ENCODE measurements at regions not wholly inside any gene's neighbourhood (a gene's known extent, or its start where the extent isn't known, plus 50 kb on each side); places are given as distances from the start of the nearest gene placed in this dataset.
"Not testable (repeated sequence)": the region's sequence is repeated elsewhere in the genome, so short reads cannot be mapped to it uniquely, and the experiment has no call there.

DNA sequence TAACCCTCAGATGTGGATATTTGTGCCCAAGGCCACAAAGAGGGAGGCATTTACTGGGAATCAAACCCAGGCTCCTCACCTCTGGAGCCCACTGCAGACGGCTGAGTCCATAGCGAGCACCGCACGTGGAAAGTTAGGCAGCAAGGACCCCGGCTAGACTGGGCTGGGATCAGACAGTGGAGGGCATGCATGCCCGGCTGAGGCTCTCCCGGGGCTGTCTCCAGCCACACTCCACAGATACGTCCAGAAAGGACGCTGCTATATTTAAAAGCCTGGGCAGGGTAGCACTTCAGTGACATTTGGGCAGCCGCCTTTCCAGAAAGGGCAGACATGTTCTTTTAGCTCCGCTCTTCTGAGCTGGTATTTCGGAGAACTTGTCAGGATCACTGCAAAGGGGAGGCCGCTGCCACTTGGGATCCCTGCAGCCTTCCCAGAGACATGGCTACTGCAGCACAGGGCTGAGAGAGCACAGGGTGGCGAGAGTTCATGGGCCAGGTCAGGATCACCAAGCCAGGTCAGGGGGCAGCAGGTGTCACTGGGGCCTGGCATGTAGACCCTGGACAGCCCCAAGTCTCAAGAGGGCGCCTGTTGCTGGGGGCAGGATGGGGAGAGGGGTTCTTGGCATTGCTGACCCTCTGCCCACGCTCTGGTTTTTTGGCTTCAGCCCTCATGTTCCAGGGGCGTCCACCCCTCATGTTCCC, 121.7 kb downstream of the PHETA1 start:
- no peak for DNase-seq

DNA sequence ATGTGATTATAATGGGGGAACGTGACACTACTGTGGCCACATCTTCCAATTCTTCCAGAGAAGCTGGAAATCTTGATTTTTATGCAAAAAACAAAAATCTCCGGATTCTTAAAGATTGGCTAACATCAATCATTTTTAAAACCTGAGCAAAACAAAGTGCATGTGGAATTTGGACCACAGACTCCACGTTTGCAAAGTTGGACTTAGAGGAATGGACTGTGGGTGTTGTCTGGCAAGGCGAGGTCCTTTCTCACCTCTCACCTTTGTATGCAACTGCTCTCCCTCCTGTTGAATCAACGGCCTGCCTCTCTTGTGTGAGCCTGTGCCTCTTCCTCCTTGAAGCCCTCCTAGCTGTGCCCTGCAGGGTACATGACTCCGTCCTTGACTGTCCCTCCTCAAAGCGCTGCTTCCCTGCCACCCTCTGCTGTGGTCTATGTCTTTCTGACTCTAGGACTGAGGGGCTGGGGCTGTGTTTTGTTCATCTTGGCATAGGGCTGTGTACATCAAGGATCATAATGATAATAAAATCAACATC, 122.4 kb downstream of the PHETA1 start:
- DNase-seq = no peak

DNA sequence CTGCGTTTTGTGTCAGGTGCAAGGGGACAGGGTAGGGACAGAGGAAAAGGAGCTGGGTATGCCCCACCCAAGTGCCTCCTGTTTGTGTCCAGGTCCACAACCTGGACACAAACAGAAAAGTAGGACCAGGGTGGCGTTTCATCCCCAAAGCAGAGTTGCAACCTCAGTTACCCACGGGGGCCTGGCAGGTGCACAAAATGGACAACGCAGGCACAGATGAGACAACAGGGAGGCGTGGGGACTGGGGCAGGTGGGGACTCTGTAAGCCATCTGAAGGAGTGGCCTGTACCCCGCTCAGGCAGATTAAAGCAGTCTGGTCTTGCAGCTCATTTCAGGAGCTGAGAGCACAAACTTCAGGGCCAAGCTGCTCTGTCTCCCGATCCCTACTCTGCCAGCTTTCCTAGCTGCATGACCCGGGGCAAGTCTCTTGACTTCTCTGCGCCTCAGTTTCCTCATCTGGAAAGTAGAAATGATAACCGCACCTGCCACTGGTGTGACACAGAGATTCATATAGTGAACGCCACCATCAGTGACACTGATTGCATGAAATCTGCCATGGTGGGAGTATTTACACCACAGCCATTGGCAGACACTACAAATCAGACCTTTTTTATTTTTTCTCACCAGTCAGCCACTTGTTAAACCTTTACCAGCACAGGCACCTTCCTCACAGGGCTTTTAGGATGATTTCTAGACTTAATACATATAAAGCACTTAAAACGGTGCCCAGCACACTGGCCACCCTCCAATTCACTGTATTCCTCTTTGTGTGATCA, 123.0 kb downstream of the PHETA1 start:
- DNase-seq = no peak

DNA sequence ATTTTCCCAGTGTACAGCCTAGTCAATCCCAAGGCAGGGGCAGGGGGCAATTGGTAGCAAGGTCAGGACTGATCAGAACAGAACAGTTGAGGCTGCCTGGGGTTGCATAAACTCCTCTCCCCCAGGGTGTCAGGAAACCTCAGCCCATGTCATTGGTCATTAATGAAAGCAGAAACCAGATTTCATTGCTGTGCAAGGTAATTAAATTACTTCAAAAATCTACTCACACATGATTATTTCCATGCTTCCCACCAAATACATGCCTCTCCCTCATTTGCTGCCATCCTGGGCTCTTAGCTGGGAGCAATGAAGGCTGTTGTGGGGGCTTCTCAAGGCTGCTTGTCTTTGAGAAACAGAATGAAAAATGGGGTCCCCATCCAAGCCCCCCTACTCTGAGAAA, 124.2 kb downstream of the PHETA1 start:
- DNase-seq = no peak

DNA sequence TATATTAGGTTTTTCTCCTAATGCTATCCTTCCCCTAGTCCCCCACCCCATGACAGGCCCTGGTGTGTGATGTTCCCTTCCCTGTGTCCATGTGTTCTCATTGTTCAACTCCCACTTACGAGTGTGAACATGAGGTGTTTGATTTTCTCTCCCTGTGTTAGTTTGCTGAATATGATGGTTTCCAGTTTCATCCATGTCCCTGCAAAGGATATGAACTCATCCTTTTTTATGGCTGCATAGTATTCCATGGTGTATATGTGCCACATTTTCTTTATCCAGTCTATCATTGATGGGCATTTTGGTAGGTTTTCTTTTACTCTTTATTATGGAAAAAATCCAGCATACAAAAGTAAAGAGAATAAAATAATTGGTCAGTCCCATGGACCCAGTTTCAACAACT, 126.1 kb downstream of the PHETA1 start:
- DNase-seq = not testable (repeated sequence)

DNA sequence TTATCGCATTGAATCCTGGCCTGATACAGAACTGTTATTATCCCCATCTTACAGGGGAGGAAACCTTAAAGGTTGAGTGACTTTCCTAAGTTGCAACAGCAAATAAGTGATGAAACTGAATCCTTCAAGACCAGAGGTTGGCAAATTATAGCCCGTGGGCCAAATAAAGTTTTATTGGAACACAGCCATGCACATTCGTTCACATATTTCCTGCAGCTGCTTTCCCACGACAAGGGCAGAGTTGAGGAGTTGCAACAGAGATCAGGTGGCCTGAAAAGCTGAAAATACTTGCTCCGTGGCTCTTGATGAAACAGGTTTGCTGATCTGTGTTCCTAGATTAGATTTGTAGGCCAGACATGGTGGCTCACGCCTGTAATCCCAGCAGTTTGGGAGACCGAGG, 126.7 kb downstream of the PHETA1 start:
- no peak for DNase-seq

DNA sequence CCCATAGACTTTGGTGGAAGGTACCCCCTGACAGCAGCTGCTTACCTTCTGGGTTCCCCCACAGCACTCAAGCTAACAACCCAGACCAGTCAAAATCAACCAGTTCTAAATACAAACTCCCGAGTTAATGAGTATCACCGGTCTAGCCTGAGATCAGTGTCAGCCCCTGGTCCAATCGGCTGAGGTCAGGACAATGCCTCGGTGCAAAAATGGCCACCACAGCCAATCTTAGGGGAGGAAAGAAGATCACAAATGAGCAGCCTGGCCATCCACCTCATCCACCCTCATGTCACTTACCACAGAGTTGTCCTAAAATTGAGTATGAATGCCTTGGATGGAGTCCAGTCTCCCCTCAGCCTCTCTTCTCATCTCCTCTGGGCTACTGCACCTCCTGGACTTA, 128.5 kb downstream of the PHETA1 start:
- DNase-seq = no peak

DNA sequence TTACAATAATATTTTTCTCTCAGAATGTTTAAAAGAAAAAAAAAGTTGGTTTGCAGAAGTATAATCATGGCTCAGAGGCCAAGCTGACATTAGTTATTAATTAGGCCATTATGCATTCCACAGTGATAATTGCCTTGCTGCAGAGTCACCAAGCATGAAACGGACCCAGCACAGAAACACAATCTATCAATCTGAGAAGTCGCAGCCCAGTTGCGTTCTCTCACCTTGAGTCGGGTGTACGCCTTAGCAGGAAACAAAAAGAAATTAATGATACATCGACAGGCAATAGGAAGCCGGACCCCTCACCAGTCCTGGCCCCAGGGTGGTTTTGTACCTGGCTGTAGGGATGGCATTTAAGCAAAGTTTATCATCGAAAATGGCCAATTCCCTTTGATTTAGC, 129.7 kb downstream of the PHETA1 start:
- no peak for DNase-seq

DNA sequence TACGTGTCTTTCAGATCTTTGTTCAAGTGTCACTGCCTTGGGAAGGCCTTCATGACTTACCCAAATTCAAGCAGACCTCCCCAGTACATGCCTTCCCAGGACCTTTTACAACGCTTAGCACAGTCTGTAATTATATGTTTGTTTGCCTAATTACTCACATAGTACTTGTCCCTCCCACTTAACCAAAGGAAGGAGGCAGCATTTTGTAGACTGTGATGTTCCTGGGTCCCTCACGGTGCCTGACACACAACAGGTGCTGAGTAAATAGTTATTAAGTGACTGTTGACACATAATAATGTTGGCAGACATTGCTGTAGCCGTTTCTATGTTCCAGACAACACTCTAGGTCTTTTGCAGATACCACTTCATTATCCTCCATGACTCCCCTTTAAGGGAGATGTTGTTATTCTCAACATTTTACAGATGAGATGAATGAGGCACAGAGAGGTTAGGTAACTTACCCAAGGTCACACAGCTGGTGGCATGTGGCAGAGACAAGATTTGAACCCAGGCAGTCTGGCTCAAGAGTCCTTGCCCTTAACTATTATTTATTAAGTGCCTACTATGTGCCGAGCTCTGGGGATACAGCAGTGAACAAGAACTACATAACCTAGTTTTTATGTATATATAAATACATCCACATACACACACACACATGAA, 130.7 kb downstream of the PHETA1 start:
- no peak for DNase-seq

DNA sequence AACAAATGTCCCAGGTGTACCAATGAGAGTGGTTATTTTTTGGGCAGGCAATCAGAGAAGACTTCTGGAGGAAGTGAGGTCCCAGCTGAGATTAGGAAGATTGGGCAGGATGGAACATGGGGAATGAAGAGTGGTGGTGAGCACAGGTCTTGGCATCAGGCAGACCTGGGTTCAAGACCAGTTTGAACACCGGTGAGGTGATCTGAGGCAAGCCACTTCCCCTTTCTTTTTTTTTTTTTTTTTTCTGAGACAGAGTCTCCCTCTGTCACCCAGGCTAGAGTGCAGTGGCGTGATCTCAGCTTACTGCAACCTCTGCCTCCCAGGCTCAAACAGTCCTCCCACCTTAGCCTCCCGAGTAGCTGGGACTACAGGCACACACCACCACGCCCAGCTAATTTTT, 134.4 kb downstream of the PHETA1 start:
- not testable (repeated sequence) for DNase-seq

DNA sequence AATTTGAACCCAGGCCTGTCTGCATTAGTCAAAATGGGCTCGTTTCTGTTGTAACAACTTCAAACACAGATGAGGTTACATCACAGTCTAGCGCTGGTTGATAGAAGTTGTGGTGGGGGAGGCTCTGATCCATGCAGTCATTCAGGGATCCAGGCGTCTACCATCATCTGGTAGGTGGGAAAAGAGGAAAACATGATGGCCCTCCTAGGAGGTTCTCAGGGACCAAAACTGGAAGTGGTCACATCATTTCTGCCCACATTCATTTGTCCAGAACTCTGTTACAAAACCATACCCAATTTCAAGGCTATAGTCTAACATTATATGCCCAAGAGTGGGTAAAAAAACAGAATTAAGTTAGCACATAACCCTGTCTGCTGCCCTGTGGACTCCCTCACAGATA, 135.1 kb downstream of the PHETA1 start:
- DNase-seq = no peak

DNA sequence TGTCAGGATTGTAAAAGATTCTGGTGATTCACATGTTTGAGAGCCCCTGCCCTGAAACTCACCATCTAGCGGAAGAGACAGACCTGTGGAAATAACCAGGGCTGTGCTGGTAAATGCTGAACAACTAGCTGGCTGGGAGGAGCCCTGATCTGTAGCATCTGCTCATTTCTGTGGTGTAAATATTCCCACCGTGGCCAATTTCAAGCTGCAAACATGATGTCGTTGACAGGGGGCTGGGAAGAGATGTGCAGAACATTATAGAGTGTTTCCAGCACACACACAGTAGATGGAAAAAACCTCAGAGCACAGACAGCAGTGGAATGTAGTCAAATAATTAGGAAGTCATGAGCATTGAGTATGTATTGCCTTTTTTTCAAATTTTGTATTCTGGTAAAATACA, 138.2 kb downstream of the PHETA1 start:
- no peak for DNase-seq

DNA sequence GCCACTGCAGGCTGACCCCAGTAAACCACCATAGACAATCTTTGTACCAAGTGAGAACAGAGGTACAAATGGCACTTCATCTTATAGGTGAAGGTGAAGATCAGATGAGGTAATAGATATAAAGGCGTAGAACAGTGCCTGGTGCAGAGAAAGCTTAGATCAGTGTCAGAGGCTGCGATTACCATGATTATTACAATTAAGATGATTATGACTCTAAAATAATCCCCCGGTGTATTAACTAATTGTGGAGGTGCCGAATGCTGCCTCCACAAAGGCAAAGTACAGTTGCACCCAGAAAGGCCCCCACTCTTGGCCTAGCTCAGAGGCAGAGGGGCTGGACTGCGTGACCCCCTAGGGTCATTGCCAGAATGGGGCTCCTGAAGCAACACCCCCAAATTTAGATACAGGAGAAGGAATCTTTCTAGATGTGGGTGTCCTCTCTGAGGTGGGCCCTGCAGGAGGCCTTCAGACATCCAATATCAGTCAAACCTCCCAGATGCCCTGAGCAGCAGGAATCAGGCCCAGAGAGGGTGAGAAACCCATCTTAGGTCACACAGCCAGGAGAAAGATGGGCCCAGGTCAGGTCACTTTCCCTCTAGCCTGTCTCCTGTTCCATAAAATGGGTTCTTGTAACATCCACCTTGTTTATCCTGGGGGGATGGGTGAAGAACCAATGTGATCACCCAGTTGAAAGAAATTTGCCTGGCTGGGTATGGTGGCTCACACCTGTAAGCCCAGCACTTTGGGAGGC, 139.8 kb downstream of the PHETA1 start:
- DNase-seq = no peak

DNA sequence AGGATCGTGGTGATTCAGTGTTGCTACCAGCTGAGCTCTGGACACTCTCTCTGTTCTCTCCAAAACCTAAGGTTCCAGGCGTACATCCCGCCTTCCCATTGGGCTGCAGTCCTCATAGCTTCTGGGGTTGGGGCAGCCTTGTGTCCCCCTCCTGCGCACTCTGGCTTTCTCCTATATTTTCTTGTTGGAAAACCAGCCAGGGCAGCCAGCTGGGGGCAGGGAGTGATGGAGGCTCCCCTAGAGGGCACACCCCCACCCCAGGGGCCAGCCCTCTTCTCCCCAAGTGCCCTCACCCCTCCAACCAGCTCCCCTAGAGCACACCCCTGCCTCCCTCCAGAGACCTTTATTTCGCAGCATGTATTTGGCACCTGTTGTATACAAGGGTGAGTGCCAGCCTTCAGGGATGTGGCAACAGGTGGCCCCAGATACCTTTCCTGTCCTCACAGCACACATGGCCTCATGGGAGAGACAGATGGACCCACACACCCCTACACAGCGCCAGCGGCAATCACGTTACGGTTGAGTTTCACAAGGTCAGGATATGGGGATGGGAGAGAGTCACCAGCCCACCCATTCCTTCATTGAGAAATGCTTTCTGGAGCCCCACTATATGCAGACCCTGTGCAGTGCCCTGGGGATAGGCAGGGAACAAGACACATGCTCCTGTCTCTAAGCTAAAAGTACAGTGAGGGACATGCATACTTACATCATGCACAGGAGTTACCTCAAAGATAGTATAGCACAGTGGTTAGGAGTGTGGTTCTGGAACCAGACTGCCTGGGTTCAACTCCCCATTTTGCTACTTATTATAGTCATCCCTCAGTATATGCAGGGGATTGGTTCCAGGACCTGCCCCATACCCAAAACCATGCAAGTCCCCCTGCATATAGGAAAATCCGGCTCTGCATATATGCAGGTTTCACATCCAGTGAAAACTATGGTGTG, 141.1 kb downstream of the PHETA1 start:
- no peak for DNase-seq

DNA sequence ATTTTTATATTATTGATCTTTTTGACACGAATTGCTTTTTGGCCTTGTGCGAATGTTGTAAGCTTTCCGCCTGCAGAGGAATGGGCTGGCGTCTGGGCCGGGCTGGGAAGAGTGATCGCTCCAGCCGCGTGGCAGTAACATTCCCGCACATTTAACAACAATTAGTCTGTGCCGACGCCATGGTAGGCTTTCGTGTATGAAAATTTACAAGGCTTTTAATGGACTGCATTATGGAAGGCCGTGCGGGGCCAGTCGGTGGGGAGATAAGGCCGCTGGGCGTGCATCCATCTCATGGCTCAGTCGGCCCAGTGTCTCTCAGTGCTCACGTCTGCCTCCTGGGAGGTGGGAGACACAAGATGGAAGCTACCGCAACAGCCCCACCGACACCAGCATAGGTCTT, 142.2 kb downstream of the PHETA1 start:
- DNase-seq = no peak

DNA sequence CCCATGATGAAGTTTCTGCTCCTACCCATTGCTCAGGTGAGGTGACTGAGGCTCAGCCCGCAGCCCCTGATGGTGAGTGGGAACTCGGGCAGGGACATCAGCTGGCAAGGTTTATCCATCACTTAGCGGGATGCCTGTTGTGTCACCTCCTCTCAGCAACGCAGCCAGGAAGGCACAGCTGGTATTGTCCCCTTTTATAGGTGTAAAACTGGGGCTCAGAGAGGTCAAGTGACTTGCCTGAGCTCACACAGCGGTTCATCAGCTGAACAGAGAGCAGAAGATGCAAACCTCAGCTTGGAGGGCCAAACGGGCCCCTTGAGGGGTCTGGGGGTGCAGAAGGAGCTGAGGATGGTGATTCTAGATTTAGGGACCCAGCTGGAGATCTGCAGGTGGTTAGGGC, 143.6 kb downstream of the PHETA1 start:
- DNase-seq = no peak

DNA sequence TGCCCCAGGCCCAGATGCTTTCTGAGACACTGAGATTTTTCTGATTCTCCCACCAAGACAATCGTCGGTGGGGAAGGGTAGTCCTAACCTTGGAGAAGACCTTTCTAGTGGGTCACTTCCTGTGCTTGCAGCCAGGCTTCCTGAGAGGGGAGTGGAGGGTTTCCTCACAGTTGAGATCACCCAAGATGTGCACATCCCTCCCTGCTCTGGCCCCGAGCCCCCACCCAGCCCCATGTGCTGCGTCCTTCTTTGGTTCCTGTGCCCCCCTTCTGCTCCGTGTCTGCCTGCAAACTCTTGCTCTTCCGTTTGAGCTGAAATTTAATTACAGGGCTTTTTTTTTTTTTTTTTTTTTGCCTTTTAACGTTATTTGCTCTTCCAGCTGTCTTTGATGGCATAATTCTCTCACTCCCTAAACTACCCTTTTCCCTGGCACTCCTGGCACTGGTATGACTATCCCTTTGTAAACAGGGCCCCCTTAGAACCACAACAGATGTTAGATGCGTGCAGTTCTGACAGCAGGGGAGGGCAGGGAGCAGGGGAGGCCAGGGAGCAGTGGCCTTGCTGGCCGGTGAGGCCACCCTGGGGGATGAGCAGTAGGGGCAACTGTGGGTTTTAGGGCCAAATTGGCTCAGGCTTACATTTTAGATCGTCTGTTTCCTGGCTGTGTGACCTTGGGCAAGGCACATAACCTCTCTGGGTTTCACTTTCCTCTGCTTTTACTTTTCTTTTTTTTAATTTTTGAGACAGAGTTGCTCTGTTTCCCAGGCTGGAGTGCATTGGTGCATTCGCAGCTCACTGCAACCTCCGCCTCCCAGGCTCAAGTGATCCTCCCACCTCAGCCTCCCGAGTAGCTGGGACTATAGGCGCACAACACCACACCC, 144.5 kb downstream of the PHETA1 start:
- DNase-seq = no peak

DNA sequence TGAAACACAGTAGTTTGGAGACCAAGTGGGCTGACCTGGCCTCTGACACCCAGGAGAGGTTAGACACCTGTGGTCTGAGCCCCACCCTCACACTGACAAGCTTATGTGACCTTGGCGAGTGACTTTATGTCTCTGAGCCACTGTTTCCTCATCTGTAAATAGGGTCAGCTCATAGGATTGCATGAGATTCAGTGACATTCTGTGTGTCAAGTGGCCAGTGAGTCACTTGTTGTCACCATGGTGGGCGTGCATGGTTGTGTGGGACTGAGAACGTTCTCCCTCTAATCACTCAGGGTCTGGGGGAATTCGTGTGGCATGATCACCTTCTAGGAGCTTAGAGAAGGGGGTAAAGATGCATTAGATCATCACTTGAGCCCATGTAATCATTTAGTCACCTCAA, 146.4 kb downstream of the PHETA1 start:
- DNase-seq = no peak

DNA sequence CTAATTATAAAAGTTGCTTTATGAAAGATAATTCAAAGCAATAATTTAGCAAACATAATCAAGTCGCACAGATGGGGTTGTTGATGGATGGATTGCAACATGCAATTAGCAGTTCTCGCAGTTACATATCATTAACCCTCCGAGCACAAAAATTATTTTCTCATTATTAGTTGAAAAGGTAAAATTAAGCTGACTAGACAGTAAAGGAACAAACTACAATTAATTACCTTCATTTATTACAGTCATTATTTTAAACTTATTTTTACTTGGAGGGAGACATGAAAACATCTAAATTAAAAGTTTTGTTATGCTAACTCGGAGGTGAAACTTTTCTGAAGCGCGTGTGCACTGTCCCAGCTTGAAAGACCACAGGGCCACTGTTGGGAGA, 146.9 kb downstream of the PHETA1 start:
- DNase-seq = no peak

DNA sequence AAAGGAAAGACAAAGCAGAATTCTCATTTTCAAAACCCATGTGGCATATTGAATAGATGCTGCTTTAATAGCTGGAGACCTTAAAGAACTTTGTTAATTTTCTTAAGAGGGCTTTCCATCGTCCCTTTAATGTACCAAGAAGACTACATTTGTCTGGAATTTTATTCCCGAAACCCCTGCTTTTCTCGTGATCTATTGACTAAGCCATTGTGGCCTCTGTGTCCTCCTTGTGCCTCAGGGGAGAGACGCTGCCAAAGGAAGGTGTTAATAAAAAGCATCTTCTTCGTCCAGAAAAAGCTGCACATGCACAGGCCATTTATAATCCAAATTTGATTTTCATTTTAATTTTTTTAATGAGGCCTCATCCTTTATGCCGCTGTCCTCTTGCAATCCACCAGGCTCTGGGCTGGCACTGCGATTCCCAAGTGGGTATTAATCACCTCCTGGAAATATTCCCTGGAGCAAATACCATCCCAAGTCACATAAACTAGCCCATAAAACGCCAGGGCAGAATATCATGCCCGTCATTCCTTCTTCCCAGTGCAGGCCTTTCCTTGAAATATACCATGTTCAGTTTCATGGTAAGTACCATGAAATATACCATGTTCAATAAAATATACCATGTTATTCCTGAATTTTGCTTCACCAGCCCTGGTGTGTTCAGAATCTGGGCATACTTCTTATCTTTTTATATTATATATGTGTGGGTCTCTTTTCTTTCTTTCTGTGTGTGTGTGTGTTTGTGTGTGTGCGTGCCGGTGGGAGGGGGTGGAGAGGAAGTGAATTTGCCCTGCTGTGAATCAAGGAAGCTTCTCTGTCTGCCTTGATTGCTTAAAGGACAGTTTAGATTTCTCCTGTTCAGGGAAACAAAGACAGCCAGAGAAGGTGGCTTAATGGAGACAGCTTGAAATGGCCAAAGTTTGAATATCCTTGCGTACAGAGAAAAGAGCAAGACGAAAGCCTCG, 147.6 kb downstream of the PHETA1 start:
- DNase-seq = no peak

Measured in NCI-H1092 (cell line).